NT2/D1 (cell line): ENCODE measurements at regions not wholly inside any gene's neighbourhood (a gene's known extent, or its start where the extent isn't known, plus 50 kb on each side); places are given as distances from the start of the nearest gene placed in this dataset.

Experiments
- SUZ12 ChIP-seq: IDR thresholded peaks from 2 replicates; pipeline ENCODE4 v1.6.1; 2011; ENCODE audit not compliant: insufficient read length, insufficient read depth; ENCODE audit errors: extremely low read depth
- YY1 ChIP-seq: IDR thresholded peaks from 2 replicates; pipeline ENCODE4 v1.6.1; 2011; ENCODE audit not compliant: insufficient read length, insufficient read depth
- ZNF274 ChIP-seq: IDR thresholded peaks from 2 replicates; pipeline ENCODE4 v1.6.1; 2011; ENCODE audit warnings: mild to moderate bottlenecking, low read depth, low read length

- TF ChIP-seq YY1 = no peak
- TF ChIP-seq ZNF274 = no peak
- no peak for TF ChIP-seq SUZ12
These were observed 84.0 kb downstream of the FAM76B start for GRCh38 chr11:95705485-95706124.
